NCI-H524 (cell line): ENCODE measurements at regions not wholly inside any gene's neighbourhood (a gene's known extent, or its start where the extent isn't known, plus 50 kb on each side); places are given as distances from the start of the nearest gene placed in this dataset.
"Not testable (repeated sequence)": the region's sequence is repeated elsewhere in the genome, so short reads cannot be mapped to it uniquely, and the experiment has no call there.

Experiments
- DNase-seq, 2 experiments: peaks; one replicate each; lab custom pipeline; 2025; lab: John Stamatoyannopoulos, UW

- DNase-seq = no peak
These were observed 150.0 kb downstream of the RNASET2 start for GRCh38 chr6:166806217-166806838.

GRCh38 chr6:166803471-166803870, 152.9 kb downstream of the RNASET2 start:
- no peak for DNase-seq

GRCh38 chr6:166802401-166802800, 153.9 kb downstream of the RNASET2 start:
- no peak for DNase-seq

GRCh38 chr6:166800137-166800536, 156.2 kb downstream of the RNASET2 start:
- no peak for DNase-seq

- DNase-seq = no peak
These were observed 157.7 kb downstream of the RNASET2 start for GRCh38 chr6:166798652-166799051.

GRCh38 chr6:166796610-166797009, 159.7 kb downstream of the RNASET2 start:
- no peak for DNase-seq

GRCh38 chr6:166795879-166796278, 160.5 kb downstream of the RNASET2 start:
- DNase-seq = no peak

GRCh38 chr6:166790808-166791207, 163.8 kb upstream of the RPS6KA2 start:
- DNase-seq = not testable (repeated sequence)

GRCh38 chr6:166788846-166789529, 161.9 kb upstream of the RPS6KA2 start:
- not testable (repeated sequence) for DNase-seq

GRCh38 chr6:166786704-166787293, 159.7 kb upstream of the RPS6KA2 start:
- DNase-seq = peak; percentile 73 to 87

- no peak for DNase-seq
These were observed 158.1 kb upstream of the RPS6KA2 start for GRCh38 chr6:166785131-166785530.

- DNase-seq = no peak
These were observed 157.6 kb upstream of the RPS6KA2 start for GRCh38 chr6:166784691-166785090.

- DNase-seq = no peak
These were observed 155.5 kb upstream of the RPS6KA2 start for GRCh38 chr6:166782520-166782919.

- no peak for DNase-seq
These were observed 154.3 kb upstream of the RPS6KA2 start for GRCh38 chr6:166781331-166781730.

GRCh38 chr6:166779963-166780683, 153.1 kb upstream of the RPS6KA2 start:
- DNase-seq = no peak

GRCh38 chr6:166779381-166779780, 152.3 kb upstream of the RPS6KA2 start:
- DNase-seq = no peak

GRCh38 chr6:166778776-166779175, 151.7 kb upstream of the RPS6KA2 start:
- DNase-seq = no peak

- no peak for DNase-seq
These were observed 151.0 kb upstream of the RPS6KA2 start for GRCh38 chr6:166778046-166778445.

GRCh38 chr6:166777096-166777630, 150.1 kb upstream of the RPS6KA2 start:
- no peak for DNase-seq

- DNase-seq = no peak
These were observed 149.5 kb upstream of the RPS6KA2 start for GRCh38 chr6:166776571-166776970.

GRCh38 chr6:166775923-166776220, 148.8 kb upstream of the RPS6KA2 start:
- no peak for DNase-seq

- peak; percentile 56 to 77 for DNase-seq
These were observed 148.3 kb upstream of the RPS6KA2 start for GRCh38 chr6:166775180-166775922.
